Endothelial cell of umbilical vein (primary cell): ENCODE measurements at regions not wholly inside any gene's neighbourhood (a gene's known extent, or its start where the extent isn't known, plus 50 kb on each side); places are given as distances from the start of the nearest gene placed in this dataset.

Experiments used
- BruUV-seq: library from RNA; stranded (reverse); fragments of 400-500 nt; replicated peaks from 2 replicates; lab custom pipeline; 2021; lab: Mats Ljungman, UMichigan
- CTCF ChIA-PET: fragments of 300-600, 350-600 bp; sonication (Branson Sonifier 250); formaldehyde crosslinking; loops from one replicate; lab custom pipeline; 2021; ENCODE audit warnings: antibody characterized with exemption, inconsistent platforms; lab: Charles Lee
- POLR2A ChIA-PET: fragments of 300-600, 350-600 bp; sonication (Branson Sonifier 250); formaldehyde crosslinking; loops from one replicate; lab custom pipeline; 2021; ENCODE audit warnings: antibody characterized with exemption, inconsistent platforms; lab: Charles Lee
- DNase-seq: peaks from one replicate; pipeline ENCODE4 v3.0.0-alpha.2; 2011; ENCODE audit warnings: low read depth, low spot score
- FAIRE-seq: peaks from 2 replicates; lab custom pipeline; 2011; peaks lifted over from hg19 to GRCh38; lab: Jason Lieb, UNC
- H2AFZ ChIP-seq: 2 replicates; pipeline ENCODE4 v1.6.0; 2012; ENCODE audit warnings: low read depth, low read length, control low read depth, inconsistent platforms
- H3K27ac ChIP-seq: 2 replicates; pipeline ENCODE4 v1.5.1; 2011; ENCODE audit warnings: low read depth, mild to moderate bottlenecking, control low read depth, low read length, moderate library complexity; ENCODE audit not compliant: insufficient read depth
- H3K27me3 ChIP-seq, 2 experiments: 2 replicates each; pipeline versions ENCODE4 v1.6.0 to v1.6.1; 2011; ENCODE audit warnings: low read length in 2 of 2, mixed read lengths in 1 of 2; ENCODE audit not compliant: control insufficient read depth in 2 of 2, insufficient read depth in 2 of 2
- H3K36me3 ChIP-seq, 2 experiments: 2 replicates in 1 of 2; 3 replicates in 1 of 2; pipeline ENCODE4 v1.5.1; 2011; ENCODE audit warnings: low read length in 2 of 2, mild to moderate bottlenecking in 1 of 2, moderate library complexity in 1 of 2; ENCODE audit not compliant: control insufficient read depth in 2 of 2, insufficient read depth in 2 of 2; ENCODE audit errors: extremely low read depth in 1 of 2
- H3K4me1 ChIP-seq: 3 replicates; pipeline ENCODE4 v1.5.1; 2011; ENCODE audit warnings: mild to moderate bottlenecking, low read length; ENCODE audit not compliant: control insufficient read depth, insufficient read depth; ENCODE audit errors: extremely low read depth
- H3K4me2 ChIP-seq: 2 replicates; pipeline ENCODE4 v1.6.1; 2011; ENCODE audit warnings: low read length, control low read depth, mixed read lengths; ENCODE audit not compliant: insufficient read depth
- H3K4me3 ChIP-seq, 3 experiments: fragments of 200-600 bp in 1 of 3; sonication (generic), shearing (Covaris generic) in 1 of 3; replicated peaks in 1 of 3; 2 replicates each; pipeline ENCODE4 v1.5.1; 2011 to 2016; ENCODE audit warnings: control low read depth in 3 of 3, low read length in 3 of 3, mild to moderate bottlenecking in 2 of 3, inconsistent platforms in 1 of 3, low read depth in 1 of 3, moderate library complexity in 1 of 3; ENCODE audit not compliant: insufficient read depth in 1 of 3
- H3K79me2 ChIP-seq: 2 replicates; pipeline ENCODE4 v1.6.0; 2012; ENCODE audit warnings: low read length, inconsistent platforms; ENCODE audit not compliant: control insufficient read depth, insufficient read depth
- H3K9ac ChIP-seq: replicated peaks from 2 replicates; pipeline ENCODE3; 2011; ENCODE audit warnings: low read length, control low read depth; ENCODE audit not compliant: insufficient read depth; ENCODE audit errors: extremely low read depth
- H3K9me1 ChIP-seq: replicated peaks from 3 replicates; pipeline ENCODE4 v1.6.0; 2011; ENCODE audit warnings: mild to moderate bottlenecking, low read length; ENCODE audit not compliant: control insufficient read depth, insufficient read depth; ENCODE audit errors: extremely low read depth
- H3K9me3 ChIP-seq: replicated peaks from 2 replicates; pipeline ENCODE4 v1.5.1; 2012; ENCODE audit warnings: low read length, inconsistent platforms; ENCODE audit not compliant: control insufficient read depth, insufficient read depth
- H4K20me1 ChIP-seq: replicated peaks from 2 replicates; pipeline ENCODE3; 2011; ENCODE audit warnings: mild to moderate bottlenecking, low read length; ENCODE audit not compliant: control insufficient read depth, insufficient read depth; ENCODE audit errors: extremely low read depth
- FOS ChIP-seq: IDR thresholded peaks from 2 replicates; pipeline ENCODE4 v1.6.1; 2011; ENCODE audit warnings: mild to moderate bottlenecking, low read length, moderate library complexity, borderline replicate concordance; ENCODE audit not compliant: insufficient read depth
- JUN ChIP-seq: IDR thresholded peaks from 2 replicates; pipeline ENCODE4 v1.6.1; 2011; ENCODE audit warnings: borderline replicate concordance, low read depth; ENCODE audit not compliant: insufficient read length, insufficient read depth
- MAX ChIP-seq: IDR thresholded peaks from 2 replicates; pipeline ENCODE4 v1.6.1; 2011; ENCODE audit not compliant: insufficient read depth, insufficient read length
- MYC ChIP-seq: IDR thresholded peaks from one replicate; pipeline ENCODE4 v1.6.1; 2011; ENCODE audit warnings: mild to moderate bottlenecking, low read depth, low read length
- POLR2A ChIP-seq: IDR thresholded peaks from 2 replicates; pipeline ENCODE4 v1.6.1; 2012; ENCODE audit warnings: low read depth, mild to moderate bottlenecking, control low read depth, low read length
- POLR2AphosphoS5 ChIP-seq: IDR thresholded peaks from 2 replicates; pipeline ENCODE4 v1.6.1; 2012; ENCODE audit warnings: low read depth, mild to moderate bottlenecking, control low read depth, low read length, moderate library complexity; ENCODE audit not compliant: insufficient read depth
- dilution Hi-C: fragments of 300-500 bp; cut with MboI; formaldehyde crosslinking; loops from one replicate; pipeline ENCODE4 v1.15.0; 2019; ENCODE audit warnings: low sequenced_read_pairs; ENCODE audit not compliant: extremely low pct_ligation_motif_present
- intact Hi-C: fragments of 100-400 bp; cut with micrococcal nuclease; formaldehyde crosslinking; loops from one replicate; pipeline ENCODE4 v1.10.0; 2022

- no peak overlapping the region for H3K4me3 ChIP-seq
- FAIRE-seq = no peak
- H3K4me1 ChIP-seq = no peaks in the 10 kb centered on the region
- no peaks in the 10 kb centered on the region for H4K20me1 ChIP-seq
- no peak for DNase-seq
- H3K9me3 ChIP-seq = no peaks in the 10 kb centered on the region
- no peaks in the 10 kb centered on the region for H3K9me1 ChIP-seq
- no peak overlapping the region for H3K9ac ChIP-seq
- ChIA-PET CTCF (no interaction called here), POLR2A (no interaction called here)
- no peaks in the 10 kb centered on the region for H3K79me2 ChIP-seq
- H3K27ac ChIP-seq = no peak overlapping the region
- no peak overlapping the region for H2AFZ ChIP-seq
- H3K4me2 ChIP-seq = no peak overlapping the region
- no peaks in the 10 kb centered on the region for H3K36me3 ChIP-seq
- intact Hi-C loops = no loop called here
- H3K27me3 ChIP-seq = no peaks in the 10 kb centered on the region
- no TSS peak for BruUV-seq
- TF ChIP-seq MYC (no peak), POLR2A (no peak), POLR2AphosphoS5 (no peak), FOS (no peak)
- dilution Hi-C loops = no loop called here
Measured at GRCh38 chr1:61612602-61613001, 112.3 kb downstream of the TM2D1 start.

- FAIRE-seq (no peak), DNase-seq (no peak)
- Histone ChIP-seq H2AFZ (no peak overlapping the region), H3K9me1 (no peaks in the 10 kb centered on the region), H3K4me3 (no peak overlapping the region), H3K27ac (no peak overlapping the region), H3K36me3 (no peaks in the 10 kb centered on the region), H3K9ac (no peak overlapping the region), H3K79me2 (no peaks in the 10 kb centered on the region), H4K20me1 (no peaks in the 10 kb centered on the region), H3K9me3 (no peaks in the 10 kb centered on the region), H3K4me2 (no peak overlapping the region), H3K4me1 (peaks cover 22% of the 10 kb centered on the region), H3K27me3 (no peaks in the 10 kb centered on the region)
- TF ChIP-seq JUN (no peak), POLR2AphosphoS5 (no peak), POLR2A (no peak), MAX (no peak), FOS (no peak)
- BruUV-seq = no TSS peak
- ChIA-PET CTCF (interaction anchor here (0.9 to 1.3 kb wide), 2 partner anchors 20 to 33 kb away, joined by 3 to 4 read pairs; no protein-coding TSS in a partner anchor), POLR2A (no interaction called here)
- intact Hi-C loops = no loop called here
- dilution Hi-C loops = no loop called here
Measured at GRCh38 chr1:61609040-61609439, 115.9 kb downstream of the TM2D1 start.
